ENCODE measurements at regions not wholly inside any gene's neighbourhood (a gene's known extent, or its start where the extent isn't known, plus 50 kb on each side); places are given as distances from the start of the nearest gene placed in this dataset.

DNA sequence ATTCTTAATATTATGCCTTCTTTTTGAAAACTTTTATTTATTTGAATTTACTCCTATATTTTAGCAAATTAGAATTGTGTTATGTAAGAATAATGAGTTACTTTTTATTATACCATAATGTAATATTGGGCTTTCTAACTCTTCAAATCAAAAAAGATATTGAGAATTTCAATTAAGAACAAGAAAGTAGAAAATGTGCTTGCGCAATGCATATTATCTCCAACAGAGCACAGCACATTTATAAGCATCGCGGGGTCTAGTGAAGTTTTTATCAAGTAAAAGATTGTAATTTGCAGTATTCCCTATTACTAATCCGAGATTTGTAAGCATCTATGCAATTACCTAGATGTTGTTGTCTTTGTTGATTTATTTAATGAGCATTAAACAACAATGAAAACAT lies 829.1 kb upstream of the CNTNAP5 start:
- no peak overlapping the region for H3K27ac ChIP-seq
- TF ChIP-seq, protein P1, sequence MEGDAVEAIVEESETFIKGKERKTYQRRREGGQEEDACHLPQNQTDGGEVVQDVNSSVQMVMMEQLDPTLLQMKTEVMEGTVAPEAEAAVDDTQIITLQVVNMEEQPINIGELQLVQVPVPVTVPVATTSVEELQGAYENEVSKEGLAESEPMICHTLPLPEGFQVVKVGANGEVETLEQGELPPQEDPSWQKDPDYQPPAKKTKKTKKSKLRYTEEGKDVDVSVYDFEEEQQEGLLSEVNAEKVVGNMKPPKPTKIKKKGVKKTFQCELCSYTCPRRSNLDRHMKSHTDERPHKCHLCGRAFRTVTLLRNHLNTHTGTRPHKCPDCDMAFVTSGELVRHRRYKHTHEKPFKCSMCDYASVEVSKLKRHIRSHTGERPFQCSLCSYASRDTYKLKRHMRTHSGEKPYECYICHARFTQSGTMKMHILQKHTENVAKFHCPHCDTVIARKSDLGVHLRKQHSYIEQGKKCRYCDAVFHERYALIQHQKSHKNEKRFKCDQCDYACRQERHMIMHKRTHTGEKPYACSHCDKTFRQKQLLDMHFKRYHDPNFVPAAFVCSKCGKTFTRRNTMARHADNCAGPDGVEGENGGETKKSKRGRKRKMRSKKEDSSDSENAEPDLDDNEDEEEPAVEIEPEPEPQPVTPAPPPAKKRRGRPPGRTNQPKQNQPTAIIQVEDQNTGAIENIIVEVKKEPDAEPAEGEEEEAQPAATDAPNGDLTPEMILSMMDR (conservative IDR thresholded peaks at IDR 0.05): no peak

- H3K27ac ChIP-seq: no peak overlapping the region
- TF ChIP-seq, protein P1 (conservative IDR thresholded peaks at IDR 0.05): no peak
Observed at GRCh38 chr2:123200035-123200434, 825.1 kb upstream of the CNTNAP5 start.

DNA sequence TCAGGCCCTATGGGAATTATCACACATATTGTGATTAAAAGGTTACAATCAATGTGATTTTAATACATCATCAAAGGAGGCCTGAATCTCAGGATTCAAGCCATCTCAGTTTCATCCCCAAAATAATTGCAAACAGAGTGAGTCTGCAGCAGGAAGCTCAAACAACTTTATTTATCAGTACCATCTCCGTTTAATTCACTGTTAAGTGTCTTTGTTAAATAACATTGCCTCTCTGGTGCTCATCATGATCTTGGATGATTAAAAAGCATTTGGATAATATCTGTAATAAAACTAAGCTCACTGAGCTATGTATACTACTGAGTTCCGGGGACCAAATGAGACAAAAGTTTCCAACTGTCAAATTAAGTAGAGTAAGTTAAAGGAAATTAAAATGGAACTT lies 817.8 kb upstream of the CNTNAP5 start:
- TF ChIP-seq, protein P1 (conservative IDR thresholded peaks at IDR 0.05): no peak
- no peak overlapping the region for H3K27ac ChIP-seq

DNA sequence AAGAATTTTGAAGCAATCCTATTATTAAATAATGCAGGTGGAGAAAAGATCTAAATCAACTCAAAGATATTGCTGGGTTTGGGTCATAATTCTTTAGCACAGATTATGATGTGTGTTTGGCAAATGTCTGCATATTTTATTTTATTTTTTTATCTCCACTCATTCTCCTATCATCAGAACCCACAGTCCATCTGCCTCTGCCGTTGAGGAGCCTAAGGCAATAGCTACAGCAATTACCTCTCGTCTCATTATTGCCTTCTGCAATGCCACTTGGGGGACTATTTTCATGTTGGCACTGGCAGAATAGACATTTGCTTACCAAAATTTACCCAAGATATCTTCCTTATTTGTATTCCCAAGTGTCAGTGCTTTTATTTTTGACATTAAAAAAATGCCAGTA lies 815.9 kb upstream of the CNTNAP5 start:
- TF ChIP-seq, protein P1 (conservative IDR thresholded peaks at IDR 0.05): no peak
- H3K27ac ChIP-seq: no peak overlapping the region

DNA sequence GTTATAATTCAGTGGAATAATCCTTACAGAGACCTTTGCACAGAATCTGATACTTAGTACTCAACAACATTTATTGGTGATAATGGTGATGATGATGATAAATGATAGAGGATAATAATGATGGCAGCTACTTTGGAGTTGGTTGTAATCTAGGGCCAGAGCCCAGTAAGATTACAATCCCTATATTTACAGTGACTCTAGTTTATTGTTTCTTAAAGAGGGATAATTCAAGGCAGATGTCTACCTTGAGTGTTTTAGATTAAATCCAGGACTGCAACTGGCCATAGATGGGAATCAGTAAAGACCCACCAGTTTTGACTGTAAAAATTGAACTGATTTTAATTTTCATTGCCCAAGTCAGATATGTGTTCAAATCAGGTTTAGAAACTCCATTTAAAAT lies 813.9 kb upstream of the CNTNAP5 start:
- H3K27ac ChIP-seq: no peak overlapping the region
- TF ChIP-seq, protein P1 (conservative IDR thresholded peaks at IDR 0.05): no peak

DNA sequence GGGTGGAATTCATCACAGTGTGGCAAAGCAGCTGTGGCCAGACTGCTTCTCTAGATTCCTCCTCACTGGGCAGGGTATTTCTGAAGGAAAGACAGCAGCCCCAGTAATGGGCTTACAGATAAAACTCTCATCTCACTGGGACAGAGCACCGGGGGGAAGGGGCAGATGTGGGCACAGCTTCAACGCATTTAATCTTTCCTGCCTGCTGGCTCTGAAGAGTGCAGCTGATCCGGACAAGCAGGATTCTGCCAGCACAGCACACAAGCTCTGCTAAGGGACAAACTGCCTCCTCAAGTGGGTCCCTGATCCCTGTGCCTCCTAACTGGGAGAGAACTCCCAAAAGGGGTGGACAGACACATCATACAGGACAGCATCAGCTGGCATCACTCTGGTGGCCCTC lies 779.9 kb upstream of the CNTNAP5 start:
- TF ChIP-seq, protein P1 (conservative IDR thresholded peaks at IDR 0.05): no peak

DNA sequence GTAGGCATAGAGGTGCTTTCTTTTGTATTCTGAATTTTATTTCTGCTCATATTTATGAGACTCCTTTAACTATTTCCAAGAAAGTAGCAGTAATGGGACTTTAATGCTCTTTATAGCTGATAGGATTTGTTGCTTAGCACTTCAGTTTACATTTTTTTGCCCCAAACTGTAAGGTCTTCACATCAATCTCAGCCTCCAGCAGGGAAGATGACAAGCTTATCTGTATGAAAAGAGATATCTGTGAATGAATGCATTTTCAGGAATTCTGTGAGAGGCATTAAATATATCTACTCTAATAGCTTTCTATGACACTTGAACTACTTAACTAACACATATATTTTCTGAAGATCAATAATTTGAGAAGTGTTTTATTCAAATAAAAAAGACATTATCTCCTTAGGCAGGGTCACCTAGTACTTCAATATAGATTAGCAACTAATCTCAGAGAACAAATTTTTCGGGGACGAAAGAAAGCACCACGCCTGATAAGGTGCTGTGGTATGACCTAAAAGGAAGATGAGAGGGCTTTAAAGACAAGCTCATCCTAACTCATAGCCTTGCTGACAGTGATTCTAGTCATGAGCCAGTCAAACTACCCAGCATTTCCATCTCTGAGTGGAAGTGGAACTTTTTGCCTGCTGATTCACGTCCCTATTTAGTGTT lies 766.1 kb upstream of the CNTNAP5 start:
- TF ChIP-seq, protein P1 (conservative IDR thresholded peaks at IDR 0.05): no peak
- no peak overlapping the region for H3K27ac ChIP-seq

More for the DNA sequence above, 779.9 kb upstream of the CNTNAP5 start:
- H3K27ac ChIP-seq: no peak overlapping the region

Data from VCaP (cell line).